H9 (cell line): ENCODE measurements at regions not wholly inside any gene's neighbourhood (a gene's known extent, or its start where the extent isn't known, plus 50 kb on each side); places are given as distances from the start of the nearest gene placed in this dataset.

Experiments used
- DNase-seq: peaks from one replicate; pipeline ENCODE4 v3.0.0-alpha.2; 2017
- H2AFZ ChIP-seq: one replicate; pipeline ENCODE4 v1.6.1; 2013; ENCODE audit warnings: mild to moderate bottlenecking, low read length, control low read depth, moderate library complexity
- H2AK5ac ChIP-seq: 2 replicates; pipeline ENCODE4 v1.6.1; 2013; ENCODE audit warnings: low read length, control low read depth, mixed read lengths; ENCODE audit not compliant: insufficient read length
- H2BK120ac ChIP-seq: one replicate; pipeline ENCODE4 v1.6.1; 2013; ENCODE audit warnings: low read depth, mild to moderate bottlenecking, low read length, control low read depth, inconsistent platforms; ENCODE audit not compliant: poor library complexity, severe bottlenecking
- H2BK12ac ChIP-seq: 2 replicates; pipeline ENCODE4 v1.6.1; 2013; ENCODE audit warnings: low read length, control low read depth, mixed read lengths, low read depth; ENCODE audit not compliant: insufficient read length
- H2BK15ac ChIP-seq: 2 replicates; pipeline ENCODE4 v1.6.1; 2013; ENCODE audit warnings: low read depth, low read length, control low read depth
- H2BK20ac ChIP-seq: one replicate; pipeline ENCODE4 v1.6.1; 2013; ENCODE audit warnings: low read depth, mild to moderate bottlenecking, low read length, control low read depth, inconsistent platforms; ENCODE audit not compliant: poor library complexity, severe bottlenecking
- H2BK5ac ChIP-seq: 2 replicates; pipeline ENCODE4 v1.6.1; 2013; ENCODE audit warnings: low read length, control low read depth, mixed read lengths; ENCODE audit not compliant: insufficient read length
- H3K14ac ChIP-seq: 2 replicates; pipeline ENCODE4 v1.6.1; 2013; ENCODE audit warnings: low read length, control low read depth; ENCODE audit not compliant: insufficient read depth
- H3K18ac ChIP-seq: 2 replicates; pipeline ENCODE4 v1.6.1; 2013; ENCODE audit warnings: low read depth, mild to moderate bottlenecking, mixed read lengths, low read length, control low read depth; ENCODE audit not compliant: insufficient read length
- H3K23ac ChIP-seq: 2 replicates; pipeline ENCODE4 v1.6.1; 2013; ENCODE audit warnings: low read length, control low read depth, mixed read lengths, low read depth; ENCODE audit not compliant: insufficient read length
- H3K23me2 ChIP-seq: 2 replicates; pipeline ENCODE4 v1.6.1; 2013; ENCODE audit warnings: low read depth, mild to moderate bottlenecking, mixed read lengths, low read length, control low read depth; ENCODE audit not compliant: insufficient read length, poor library complexity, severe bottlenecking
- H3K27ac ChIP-seq: 2 replicates; pipeline ENCODE4 v1.5.1; 2013; ENCODE audit warnings: low read length, control low read depth, mixed read lengths, low read depth; ENCODE audit not compliant: insufficient read length
- H3K27me3 ChIP-seq: 2 replicates; pipeline ENCODE4 v1.6.1; 2013; ENCODE audit warnings: low read length, control low read depth, inconsistent platforms; ENCODE audit not compliant: insufficient read depth
- H3K4ac ChIP-seq: 2 replicates; pipeline ENCODE4 v1.6.1; 2013; ENCODE audit warnings: low read depth, mild to moderate bottlenecking, control low read depth, inconsistent platforms, low read length, moderate library complexity
- H3K4me1 ChIP-seq: 2 replicates; pipeline ENCODE4 v1.6.1; 2013; ENCODE audit warnings: low read length, control low read depth, inconsistent platforms; ENCODE audit not compliant: insufficient read depth
- H3K4me2 ChIP-seq: 2 replicates; pipeline ENCODE4 v1.6.1; 2013; ENCODE audit warnings: low read length, control low read depth, mixed read lengths; ENCODE audit not compliant: insufficient read length, insufficient read depth
- H3K56ac ChIP-seq: 2 replicates; pipeline ENCODE4 v1.6.1; 2013; ENCODE audit warnings: low read depth, mild to moderate bottlenecking, mixed read lengths, low read length, control low read depth; ENCODE audit not compliant: insufficient read length
- H3K79me1 ChIP-seq: 2 replicates; pipeline ENCODE4 v1.6.1; 2013; ENCODE audit warnings: low read depth, mild to moderate bottlenecking, moderate library complexity, low read length, control low read depth, inconsistent platforms; ENCODE audit not compliant: insufficient read depth, poor library complexity, severe bottlenecking
- H3K79me2 ChIP-seq: 2 replicates; pipeline ENCODE4 v1.6.1; 2013; ENCODE audit warnings: low read length, control low read depth, inconsistent platforms; ENCODE audit not compliant: insufficient read depth
- H3K9ac ChIP-seq: 2 replicates; pipeline ENCODE4 v1.6.1; 2013; ENCODE audit warnings: low read length, control low read depth, mixed read lengths; ENCODE audit not compliant: insufficient read length; ENCODE audit errors: extremely low read depth
- H3K9me3 ChIP-seq: one replicate; pipeline ENCODE4 v1.6.1; 2013; ENCODE audit warnings: low read depth, low read length, inconsistent platforms; ENCODE audit not compliant: control insufficient read depth
- H3T11ph ChIP-seq: one replicate; pipeline ENCODE4 v1.6.1; 2013; ENCODE audit warnings: mild to moderate bottlenecking, low read length, control low read depth, inconsistent platforms
- H4K20me1 ChIP-seq: one replicate; pipeline ENCODE4 v1.6.1; 2013; ENCODE audit not compliant: control insufficient read depth, insufficient read length, insufficient read depth
- H4K5ac ChIP-seq: 2 replicates; pipeline ENCODE4 v1.6.1; 2013; ENCODE audit warnings: low read depth, mild to moderate bottlenecking, mixed read lengths, low read length, control low read depth; ENCODE audit not compliant: insufficient read length
- H4K8ac ChIP-seq: replicated peaks from 2 replicates; pipeline ENCODE4 v1.6.1; 2013; ENCODE audit warnings: low read length, control low read depth, mixed read lengths, low read depth; ENCODE audit not compliant: insufficient read length
- H4K91ac ChIP-seq: 2 replicates; pipeline ENCODE4 v1.6.1; 2013; ENCODE audit warnings: low read depth, mild to moderate bottlenecking, moderate library complexity, mixed read lengths, low read length, control low read depth; ENCODE audit not compliant: insufficient read length
- H3K27ac Mint-ChIP-seq, 3 experiments: 2 replicates in 2 of 3; 3 replicates in 1 of 3; pipeline ENCODE4 v1.8.0; 2020 to 2021; ENCODE audit warnings: mixed read lengths in 3 of 3, mild to moderate bottlenecking in 1 of 3, moderate library complexity in 1 of 3
- H3K27me3 Mint-ChIP-seq: 2 replicates; pipeline ENCODE4 v1.8.0; 2021; ENCODE audit warnings: low read depth, mild to moderate bottlenecking, moderate library complexity, mixed read lengths
- H3K36me3 Mint-ChIP-seq, 3 experiments: 2 replicates in 2 of 3; 3 replicates in 1 of 3; pipeline ENCODE4 v1.8.0; 2020 to 2021; ENCODE audit warnings: low read depth in 3 of 3, mixed read lengths in 3 of 3; ENCODE audit not compliant: insufficient read depth in 1 of 3
- H3K4me1 Mint-ChIP-seq, 2 experiments: 2 replicates each; pipeline ENCODE4 v1.8.0; 2020; ENCODE audit warnings: mixed read lengths in 2 of 2
- H3K4me3 Mint-ChIP-seq, 2 experiments: 2 replicates in 1 of 2; 3 replicates in 1 of 2; pipeline ENCODE4 v1.8.0; 2020 to 2021; ENCODE audit warnings: mild to moderate bottlenecking in 2 of 2, mixed read lengths in 2 of 2, moderate library complexity in 1 of 2
- H3K9me3 Mint-ChIP-seq, 2 experiments: 2 replicates in 1 of 2; 3 replicates in 1 of 2; pipeline ENCODE4 v1.8.0; 2020; ENCODE audit warnings: mild to moderate bottlenecking in 2 of 2, mixed read lengths in 2 of 2, moderate library complexity in 1 of 2
- CTCF ChIP-seq: fragments of 200-600 bp; sonication (generic); conservative IDR thresholded peaks from 3 replicates; pipeline ENCODE4 v1.8.0; 2021; ENCODE audit warnings: antibody characterized with exemption, mild to moderate bottlenecking
- WGBS: extraction: QIAGEN DNeasy Blood & Tissue Kit; methylation state at CpG from one replicate; pipeline ENCODE4 v1.1.7; 2013; ENCODE audit warnings: missing lambda C conversion rate, low lambda C conversion rate, mixed read lengths; ENCODE audit not compliant: insufficient read length; ENCODE audit errors: extremely low coverage; 5-methylcytosine and 5-hydroxymethylcytosine counted together

DNA sequence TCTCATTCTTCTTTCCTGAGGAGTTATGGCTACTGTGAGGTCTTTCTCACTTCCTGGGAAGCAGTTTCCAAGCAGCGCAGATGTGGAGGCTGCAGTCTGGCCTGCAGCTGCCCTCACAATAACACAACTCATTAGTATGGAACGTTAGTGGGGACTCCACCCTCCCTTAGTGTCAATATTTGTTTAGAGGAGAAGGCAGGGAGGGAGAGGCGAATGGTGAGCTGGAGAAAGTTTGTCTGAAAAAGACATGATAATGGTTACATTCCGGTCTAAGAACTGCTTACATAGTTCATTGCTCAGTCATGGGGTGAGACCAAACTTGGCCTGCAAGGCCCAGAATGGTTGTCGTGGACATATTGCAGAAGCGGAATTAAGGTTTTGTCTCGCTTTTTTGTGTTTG lies 170.2 kb downstream of the HS3ST3B1 start:
- H4K20me1 ChIP-seq: no peaks in the 10 kb centered on the region
- H3K23ac ChIP-seq: no peak overlapping the region
- no peak overlapping the region for H3K9ac ChIP-seq
- no peaks in the 10 kb centered on the region for H3K9me3 ChIP-seq
- H4K91ac ChIP-seq: no peak overlapping the region
- H2BK12ac ChIP-seq: no peak overlapping the region
- Mint-ChIP-seq H3K4me3 (no peak overlapping the region), H3K36me3 (no peaks in the 10 kb centered on the region; a peak in 2 of 7 replicates), H3K27me3 (no peaks in the 10 kb centered on the region), H3K4me1 (peaks cover 7 to 8% of the 10 kb centered on the region in 2 experiments), H3K27ac (no peak overlapping the region), H3K9me3 (no peaks in the 10 kb centered on the region)
- no peak overlapping the region for H2AFZ ChIP-seq
- H4K5ac ChIP-seq: no peak overlapping the region
- H3K4me2 ChIP-seq: no peak overlapping the region
- H3K18ac ChIP-seq: no peak overlapping the region
- no peak overlapping the region for H2BK120ac ChIP-seq
- H3K79me1 ChIP-seq: no peaks in the 10 kb centered on the region
- H3T11ph ChIP-seq: no peak overlapping the region
- H2BK5ac ChIP-seq: no peak overlapping the region
- H3K27ac ChIP-seq: no peak overlapping the region
- H3K79me2 ChIP-seq: no peaks in the 10 kb centered on the region
- no peak overlapping the region for H3K56ac ChIP-seq
- H3K27me3 ChIP-seq: no peaks in the 10 kb centered on the region
- no peaks in the 10 kb centered on the region for H3K23me2 ChIP-seq
- no peak overlapping the region for H2AK5ac ChIP-seq
- no peak overlapping the region for H2BK20ac ChIP-seq
- TF ChIP-seq CTCF: no peak
- DNase-seq: no peak
- no peak overlapping the region for H2BK15ac ChIP-seq
- H3K14ac ChIP-seq: no peak overlapping the region
- H3K4me1 ChIP-seq: no peaks in the 10 kb centered on the region
- no peak overlapping the region for H3K4ac ChIP-seq
- no CpG with 5 or more reads among the region's 7 CpGs for WGBS
- H4K8ac ChIP-seq: no peak overlapping the region
